BLaER1 treated with 17β-estradiol and CSF1 and Interleukin-3, amounts not matched to agents 10 nM and 100 nM (cell line): ENCODE measurements at regions not wholly inside any gene's neighbourhood (a gene's known extent, or its start where the extent isn't known, plus 50 kb on each side); places are given as distances from the start of the nearest gene placed in this dataset.

ENCODE experiments used
- H3K27ac ChIP-seq, 11 experiments: shearing (Covaris generic); formaldehyde crosslinking; 2 replicates each; pipeline ENCODE4 v1.8.1; 2022
- H3K27me3 ChIP-seq, 11 experiments: shearing (Covaris generic); formaldehyde crosslinking; 2 replicates each; pipeline ENCODE4 v1.8.1; 2022
- H3K36me3 ChIP-seq, 11 experiments: shearing (Covaris generic); formaldehyde crosslinking; 2 replicates each; pipeline ENCODE4 v1.8.1; 2022
- H3K4me1 ChIP-seq, 10 experiments: shearing (Covaris generic); formaldehyde crosslinking; 2 replicates each; pipeline ENCODE4 v1.8.1; 2022
- H3K4me2 ChIP-seq, 11 experiments: shearing (Covaris generic); formaldehyde crosslinking; 2 replicates each; pipeline ENCODE4 v1.8.1; 2022
- H3K4me3 ChIP-seq, 10 experiments: shearing (Covaris generic); formaldehyde crosslinking; 2 replicates each; pipeline ENCODE4 v1.8.1; 2022
- H3K9ac ChIP-seq, 11 experiments: shearing (Covaris generic); formaldehyde crosslinking; 2 replicates each; pipeline ENCODE4 v1.8.1; 2022
- H3K9me3 ChIP-seq, 11 experiments: shearing (Covaris generic); formaldehyde crosslinking; replicated peaks in 1 of 11; 2 replicates each; pipeline ENCODE4 v1.8.1; 2022
- H4K20me1 ChIP-seq, 11 experiments: shearing (Covaris generic); formaldehyde crosslinking; 2 replicates each; pipeline ENCODE4 v1.8.1; 2022
- Cebpa-rat ChIP-seq, 11 experiments: shearing (Covaris generic); IDR thresholded peaks; 2 replicates each; pipeline ENCODE4 v1.8.1; 2022

GRCh38 chr4:134408897-134409296, 207.3 kb upstream of the PABPC4L start:
- no peak overlapping the region for H3K27ac ChIP-seq
- no peak overlapping the region for H3K9ac ChIP-seq
- H3K4me1 ChIP-seq, result no peaks in the 10 kb centered on the region
- H3K4me2 ChIP-seq, result no peak overlapping the region
- no peaks in the 10 kb centered on the region for H4K20me1 ChIP-seq
- H3K9me3 ChIP-seq, result no peaks in the 10 kb centered on the region
- TF ChIP-seq Cebpa-rat (IDR thresholded peaks at IDR 0.05), result no peak
- no peaks in the 10 kb centered on the region for H3K36me3 ChIP-seq
- no peak overlapping the region for H3K4me3 ChIP-seq
- no peaks in the 10 kb centered on the region for H3K27me3 ChIP-seq

GRCh38 chr4:134401798-134402197, 200.2 kb upstream of the PABPC4L start:
- H3K36me3 ChIP-seq, result no peaks in the 10 kb centered on the region
- no peaks in the 10 kb centered on the region for H3K27me3 ChIP-seq
- no peak overlapping the region for H3K4me3 ChIP-seq
- no peaks in the 10 kb centered on the region for H4K20me1 ChIP-seq
- H3K9ac ChIP-seq, result no peak overlapping the region
- no peak overlapping the region for H3K27ac ChIP-seq
- TF ChIP-seq Cebpa-rat (IDR thresholded peaks at IDR 0.05), result no peak
- no peaks in the 10 kb centered on the region for H3K4me1 ChIP-seq
- peaks cover 7 to 11% (median 8%) of the 10 kb centered on the region in 11 experiments; a peak in 19 of 22 replicates for H3K9me3 ChIP-seq
- no peak overlapping the region for H3K4me2 ChIP-seq

- Histone ChIP-seq H3K9ac (no peak overlapping the region), H4K20me1 (no peaks in the 10 kb centered on the region), H3K9me3 (peaks cover 7 to 19% (median 15%) of the 10 kb centered on the region in 11 experiments; a peak in 20 of 22 replicates), H3K4me3 (no peak overlapping the region), H3K4me1 (no peaks in the 10 kb centered on the region), H3K27ac (no peak overlapping the region), H3K27me3 (no peaks in the 10 kb centered on the region), H3K36me3 (no peaks in the 10 kb centered on the region), H3K4me2 (no peak overlapping the region)
- TF ChIP-seq Cebpa-rat (IDR thresholded peaks at IDR 0.05), result no peak
Observed at GRCh38 chr4:134393592-134393991, 192.0 kb upstream of the PABPC4L start.

- Histone ChIP-seq H3K27ac (no peak overlapping the region), H3K9me3 (no peaks in the 10 kb centered on the region), H3K36me3 (no peaks in the 10 kb centered on the region), H3K4me1 (no peaks in the 10 kb centered on the region), H3K4me3 (no peak overlapping the region), H3K9ac (no peak overlapping the region), H3K27me3 (no peaks in the 10 kb centered on the region), H4K20me1 (no peaks in the 10 kb centered on the region), H3K4me2 (no peak overlapping the region)
- TF ChIP-seq Cebpa-rat (IDR thresholded peaks at IDR 0.05), result no peak
Observed at GRCh38 chr4:134390319-134390718, 188.7 kb upstream of the PABPC4L start.

DNA sequence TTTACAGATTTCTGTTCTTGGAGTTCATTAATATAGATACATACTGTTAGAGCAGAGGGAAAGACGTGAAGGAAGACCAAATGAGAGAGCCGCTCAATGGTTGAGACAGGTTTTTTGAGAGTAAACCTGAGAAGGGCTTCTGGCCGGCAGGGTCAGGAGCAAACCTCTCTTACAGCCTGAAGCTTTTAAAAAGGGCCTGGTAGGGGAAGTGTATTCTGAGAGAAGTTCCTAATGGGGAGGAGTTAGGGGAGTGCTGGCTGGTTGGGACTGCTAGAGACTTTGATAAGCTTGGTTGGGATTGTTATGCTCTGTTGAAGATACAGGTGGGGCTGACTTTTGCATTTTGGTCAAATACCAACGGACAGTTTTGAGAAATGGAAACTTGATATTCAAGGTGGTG, 186.8 kb upstream of the PABPC4L start:
- Histone ChIP-seq H3K4me3 (no peak overlapping the region), H4K20me1 (no peaks in the 10 kb centered on the region), H3K4me2 (no peak overlapping the region), H3K4me1 (no peaks in the 10 kb centered on the region), H3K9me3 (no peaks in the 10 kb centered on the region), H3K36me3 (no peaks in the 10 kb centered on the region), H3K9ac (no peak overlapping the region), H3K27ac (0 out of 22 replicates have a peak overlapping the region, but pooled peaks of 1 of the 11 experiments have one; percentile 12), H3K27me3 (no peaks in the 10 kb centered on the region)
- no peak for TF ChIP-seq Cebpa-rat (IDR thresholded peaks at IDR 0.05)

DNA sequence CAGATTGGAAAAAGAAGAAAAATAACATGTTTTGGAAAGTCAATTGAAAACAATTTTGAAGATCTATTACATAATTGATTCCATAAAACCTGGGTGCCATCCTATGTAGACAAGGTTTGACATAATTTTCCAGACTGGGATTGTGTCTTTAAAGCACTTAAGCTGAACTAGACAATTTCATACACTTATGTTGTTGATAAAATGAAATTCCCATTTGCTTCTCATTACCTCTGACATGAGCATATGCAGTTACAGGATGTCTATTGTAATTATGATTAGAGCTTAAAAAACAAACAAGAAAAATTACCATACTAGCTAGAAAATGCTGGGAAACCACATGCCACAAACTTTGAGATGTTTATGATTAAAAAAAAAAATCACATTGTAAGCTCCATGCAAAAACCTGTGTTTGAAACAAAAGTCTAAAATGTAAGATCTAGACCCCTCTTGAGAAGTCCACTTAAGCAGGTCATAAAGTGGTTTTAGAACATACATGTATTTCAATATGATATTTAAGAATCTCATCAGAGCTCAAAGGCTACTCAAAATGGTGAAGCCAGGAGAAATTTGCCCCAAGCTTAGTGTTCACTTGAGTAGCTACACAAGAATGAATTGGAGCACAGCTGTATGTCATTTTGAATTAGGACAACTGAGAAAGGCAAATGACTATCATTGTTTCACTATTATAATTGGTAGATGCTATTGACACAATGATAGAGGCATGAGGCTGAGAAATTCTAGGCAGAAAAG, 181.1 kb upstream of the PABPC4L start:
- no peaks in the 10 kb centered on the region for H3K27me3 ChIP-seq
- H3K4me1 ChIP-seq, result no peaks in the 10 kb centered on the region
- H3K27ac ChIP-seq, result no peak overlapping the region
- H3K36me3 ChIP-seq, result no peaks in the 10 kb centered on the region
- no peak overlapping the region for H3K9ac ChIP-seq
- no peaks in the 10 kb centered on the region for H3K9me3 ChIP-seq
- TF ChIP-seq Cebpa-rat (IDR thresholded peaks at IDR 0.05), result no peak
- H3K4me2 ChIP-seq, result no peak overlapping the region
- no peak overlapping the region for H3K4me3 ChIP-seq
- no peaks in the 10 kb centered on the region for H4K20me1 ChIP-seq

- Histone ChIP-seq H3K9me3 (no peaks in the 10 kb centered on the region), H3K4me2 (no peak overlapping the region), H3K4me1 (no peaks in the 10 kb centered on the region), H3K36me3 (no peaks in the 10 kb centered on the region), H3K9ac (no peak overlapping the region), H3K27me3 (no peaks in the 10 kb centered on the region), H4K20me1 (no peaks in the 10 kb centered on the region), H3K27ac (no peak overlapping the region), H3K4me3 (no peak overlapping the region)
- TF ChIP-seq Cebpa-rat (IDR thresholded peaks at IDR 0.05), result no peak
Observed at GRCh38 chr4:134375775-134376174, 174.2 kb upstream of the PABPC4L start.

GRCh38 chr4:134365852-134366251, 164.3 kb upstream of the PABPC4L start:
- no peaks in the 10 kb centered on the region for H3K9me3 ChIP-seq
- H3K4me3 ChIP-seq, result no peak overlapping the region
- no peak overlapping the region for H3K4me2 ChIP-seq
- no peak overlapping the region for H3K27ac ChIP-seq
- TF ChIP-seq Cebpa-rat (IDR thresholded peaks at IDR 0.05), result no peak
- no peak overlapping the region for H3K9ac ChIP-seq
- no peaks in the 10 kb centered on the region for H3K4me1 ChIP-seq
- no peaks in the 10 kb centered on the region for H3K27me3 ChIP-seq
- no peaks in the 10 kb centered on the region for H3K36me3 ChIP-seq
- H4K20me1 ChIP-seq, result no peaks in the 10 kb centered on the region

GRCh38 chr4:134364928-134365327, 163.3 kb upstream of the PABPC4L start:
- no peaks in the 10 kb centered on the region for H3K36me3 ChIP-seq
- H3K4me1 ChIP-seq, result no peaks in the 10 kb centered on the region
- peak in 1 of 11 experiments; percentile 41; a peak in 1 of 22 replicates for TF ChIP-seq Cebpa-rat (IDR thresholded peaks at IDR 0.05)
- H3K27me3 ChIP-seq, result no peaks in the 10 kb centered on the region
- H3K9me3 ChIP-seq, result no peaks in the 10 kb centered on the region
- H4K20me1 ChIP-seq, result no peaks in the 10 kb centered on the region
- H3K9ac ChIP-seq, result no peak overlapping the region
- H3K27ac ChIP-seq, result no peak overlapping the region
- no peak overlapping the region for H3K4me2 ChIP-seq
- no peak overlapping the region for H3K4me3 ChIP-seq

DNA sequence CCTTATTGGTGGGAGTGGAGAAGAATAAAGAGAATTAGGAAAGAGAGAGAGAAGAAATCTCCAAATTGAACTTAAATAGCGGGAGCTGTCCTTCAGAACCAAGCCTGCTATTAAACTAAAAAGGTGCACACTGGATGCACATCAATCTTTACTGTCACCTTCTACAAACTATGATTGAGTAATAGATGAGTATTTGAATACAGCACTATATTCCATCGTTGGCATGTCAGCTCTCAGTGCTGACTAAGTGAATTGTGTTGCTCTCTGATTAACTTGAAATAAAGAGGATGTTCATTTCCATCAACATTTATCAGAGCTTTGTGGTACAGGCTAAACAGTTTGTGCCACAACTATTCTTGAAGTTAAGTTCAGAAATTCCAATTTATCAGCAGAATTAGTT, 143.7 kb upstream of the PABPC4L start:
- peaks cover 0 to 5% (median 0%) of the 10 kb centered on the region in 10 experiments; a peak in 2 of 20 replicates for H3K4me1 ChIP-seq
- no peak overlapping the region for H3K4me2 ChIP-seq
- no peak for TF ChIP-seq Cebpa-rat (IDR thresholded peaks at IDR 0.05)
- no peak overlapping the region for H3K4me3 ChIP-seq
- no peaks in the 10 kb centered on the region for H3K36me3 ChIP-seq
- H3K27ac ChIP-seq, result no peak overlapping the region
- H3K9ac ChIP-seq, result no peak overlapping the region
- H3K27me3 ChIP-seq, result no peaks in the 10 kb centered on the region
- no peaks in the 10 kb centered on the region for H4K20me1 ChIP-seq
- no peaks in the 10 kb centered on the region for H3K9me3 ChIP-seq
